ENCODE measurements at regions not wholly inside any gene's neighbourhood (a gene's known extent, or its start where the extent isn't known, plus 50 kb on each side); places are given as distances from the start of the nearest gene placed in this dataset.

GRCh38 chr15:98592136-98592535 lies 56.2 kb upstream of the IGF1R start:
- Histone ChIP-seq H3K4me3 (ENCODE audit: low read depth, low read length, poor library complexity, severe bottlenecking) (no peak overlapping the region), H3K9me3 (ENCODE audit: low read length) (no peaks in the 10 kb centered on the region), H3F3A (ENCODE audit: insufficient read depth, low read length) (no peaks in the 10 kb centered on the region), H4K20me1 (ENCODE audit: insufficient read depth, low read length) (no peaks in the 10 kb centered on the region), H3K27ac (ENCODE audit: low read depth, low read length, poor library complexity, severe bottlenecking) (no peak overlapping the region), H3K4me2 (ENCODE audit: low read length) (no peak overlapping the region), H3K79me2 (ENCODE audit: insufficient read depth, low read length) (no peaks in the 10 kb centered on the region), H2AFZ (ENCODE audit: low read length) (no peak overlapping the region), H3K9ac (ENCODE audit: low read length) (no peak overlapping the region), H3K27me3 (ENCODE audit: insufficient read depth, low read length) (no peaks in the 10 kb centered on the region), H3K4me1 (ENCODE audit: insufficient read depth, low read length, severe bottlenecking) (no peaks in the 10 kb centered on the region), H3K36me3 (ENCODE audit: insufficient read depth, low read length) (no peaks in the 10 kb centered on the region), H3K9me2 (ENCODE audit: low read depth, low read length) (no peaks in the 10 kb centered on the region)
- TF ChIP-seq EZH2 (IDR thresholded peaks at IDR 0.05; ENCODE audit: borderline replicate concordance, low read length), result no peak
- TF ChIP-seq CTCF (IDR thresholded peaks at IDR 0.05; ENCODE audit: low read length), result no peak

GRCh38 chr15:98596131-98596530 lies 52.2 kb upstream of the IGF1R start:
- H3K27ac ChIP-seq (ENCODE audit: low read depth, low read length, poor library complexity, severe bottlenecking), result no peak overlapping the region
- H3K9ac ChIP-seq (ENCODE audit: low read length), result no peak overlapping the region
- H2AFZ ChIP-seq (ENCODE audit: low read length), result no peak overlapping the region
- no peak overlapping the region for H3K4me3 ChIP-seq (ENCODE audit: low read depth, low read length, poor library complexity, severe bottlenecking)
- H3K27me3 ChIP-seq (ENCODE audit: insufficient read depth, low read length), result no peaks in the 10 kb centered on the region
- no peaks in the 10 kb centered on the region for H3K79me2 ChIP-seq (ENCODE audit: insufficient read depth, low read length)
- H3K9me3 ChIP-seq (ENCODE audit: low read length), result no peaks in the 10 kb centered on the region
- H4K20me1 ChIP-seq (ENCODE audit: insufficient read depth, low read length), result no peaks in the 10 kb centered on the region
- H3K4me1 ChIP-seq (ENCODE audit: insufficient read depth, low read length, severe bottlenecking), result no peaks in the 10 kb centered on the region
- TF ChIP-seq CTCF (IDR thresholded peaks at IDR 0.05; ENCODE audit: low read length) (no peak), EZH2 (IDR thresholded peaks at IDR 0.05; ENCODE audit: borderline replicate concordance, low read length) (no peak)
- no peaks in the 10 kb centered on the region for H3K36me3 ChIP-seq (ENCODE audit: insufficient read depth, low read length)
- H3F3A ChIP-seq (ENCODE audit: insufficient read depth, low read length), result no peaks in the 10 kb centered on the region
- no peak overlapping the region for H3K4me2 ChIP-seq (ENCODE audit: low read length)
- H3K9me2 ChIP-seq (ENCODE audit: low read depth, low read length), result no peaks in the 10 kb centered on the region

- Histone ChIP-seq H3K36me3 (ENCODE audit: insufficient read depth, low read length) (no peaks in the 10 kb centered on the region), H3K4me1 (ENCODE audit: insufficient read depth, low read length, severe bottlenecking) (no peaks in the 10 kb centered on the region), H3K9me3 (ENCODE audit: low read length) (no peaks in the 10 kb centered on the region), H3F3A (ENCODE audit: insufficient read depth, low read length) (no peaks in the 10 kb centered on the region), H2AFZ (ENCODE audit: low read length) (no peak overlapping the region), H3K79me2 (ENCODE audit: insufficient read depth, low read length) (no peaks in the 10 kb centered on the region), H3K9ac (ENCODE audit: low read length) (no peak overlapping the region), H3K27ac (ENCODE audit: low read depth, low read length, poor library complexity, severe bottlenecking) (no peak overlapping the region), H4K20me1 (ENCODE audit: insufficient read depth, low read length) (no peaks in the 10 kb centered on the region), H3K4me2 (ENCODE audit: low read length) (no peak overlapping the region), H3K27me3 (ENCODE audit: insufficient read depth, low read length) (no peaks in the 10 kb centered on the region), H3K9me2 (ENCODE audit: low read depth, low read length) (no peaks in the 10 kb centered on the region), H3K4me3 (ENCODE audit: low read depth, low read length, poor library complexity, severe bottlenecking) (no peak overlapping the region)
- TF ChIP-seq CTCF (IDR thresholded peaks at IDR 0.05; ENCODE audit: low read length) (no peak), EZH2 (IDR thresholded peaks at IDR 0.05; ENCODE audit: borderline replicate concordance, low read length) (no peak)
Measured at GRCh38 chr15:98596885-98597392, 51.4 kb upstream of the IGF1R start.
